ENCODE measurements at regions not wholly inside any gene's neighbourhood (a gene's known extent, or its start where the extent isn't known, plus 50 kb on each side); places are given as distances from the start of the nearest gene placed in this dataset.

GRCh38 chr13:59326717-59327116 lies 837.0 kb downstream of the DIAPH3 start:
- no peaks in the 10 kb centered on the region for H3K36me3 ChIP-seq (ENCODE audit: insufficient read depth, insufficient read length, low read length)
- H3K9ac ChIP-seq (ENCODE audit: insufficient read length, low read depth), result no peak overlapping the region
- TF ChIP-seq SUZ12 (IDR thresholded peaks at IDR 0.05; ENCODE audit: extremely low read depth, insufficient read depth, insufficient read length) (no peak), ZNF274 (IDR thresholded peaks at IDR 0.05; ENCODE audit: low read depth, low read length) (no peak), YY1 (IDR thresholded peaks at IDR 0.05; ENCODE audit: insufficient read depth, insufficient read length) (no peak)
- H3K4me1 ChIP-seq (ENCODE audit: insufficient read depth, insufficient read length), result no peaks in the 10 kb centered on the region
- H3K4me3 ChIP-seq (ENCODE audit: insufficient read length, low read depth), result no peak overlapping the region
- H3K27me3 ChIP-seq (ENCODE audit: insufficient read depth, insufficient read length), result no peaks in the 10 kb centered on the region
- no peaks in the 10 kb centered on the region for H3K9me3 ChIP-seq (ENCODE audit: insufficient read depth, low read length)
- no peak for DNase-seq (ENCODE audit: low read depth, low spot score)

GRCh38 chr13:59330764-59331163 lies 833.0 kb downstream of the DIAPH3 start:
- Histone ChIP-seq H3K27me3 (ENCODE audit: insufficient read depth, insufficient read length) (no peaks in the 10 kb centered on the region), H3K36me3 (ENCODE audit: insufficient read depth, insufficient read length, low read length) (no peaks in the 10 kb centered on the region), H3K4me3 (ENCODE audit: insufficient read length, low read depth) (no peak overlapping the region), H3K9ac (ENCODE audit: insufficient read length, low read depth) (no peak overlapping the region), H3K4me1 (ENCODE audit: insufficient read depth, insufficient read length) (no peaks in the 10 kb centered on the region), H3K9me3 (ENCODE audit: insufficient read depth, low read length) (no peaks in the 10 kb centered on the region)
- no peak for DNase-seq (ENCODE audit: low read depth, low spot score)
- TF ChIP-seq YY1 (IDR thresholded peaks at IDR 0.05; ENCODE audit: insufficient read depth, insufficient read length) (no peak), ZNF274 (IDR thresholded peaks at IDR 0.05; ENCODE audit: low read depth, low read length) (no peak), SUZ12 (IDR thresholded peaks at IDR 0.05; ENCODE audit: extremely low read depth, insufficient read depth, insufficient read length) (no peak)

- H3K4me1 ChIP-seq (ENCODE audit: insufficient read depth, insufficient read length), result no peaks in the 10 kb centered on the region
- no peaks in the 10 kb centered on the region for H3K27me3 ChIP-seq (ENCODE audit: insufficient read depth, insufficient read length)
- no peaks in the 10 kb centered on the region for H3K9me3 ChIP-seq (ENCODE audit: insufficient read depth, low read length)
- TF ChIP-seq ZNF274 (IDR thresholded peaks at IDR 0.05; ENCODE audit: low read depth, low read length), result no peak
- TF ChIP-seq YY1 (IDR thresholded peaks at IDR 0.05; ENCODE audit: insufficient read depth, insufficient read length), result no peak
- no peak for TF ChIP-seq SUZ12 (IDR thresholded peaks at IDR 0.05; ENCODE audit: extremely low read depth, insufficient read depth, insufficient read length)
- no peak overlapping the region for H3K9ac ChIP-seq (ENCODE audit: insufficient read length, low read depth)
- DNase-seq (ENCODE audit: low read depth, low spot score), result no peak
- no peaks in the 10 kb centered on the region for H3K36me3 ChIP-seq (ENCODE audit: insufficient read depth, insufficient read length, low read length)
- no peak overlapping the region for H3K4me3 ChIP-seq (ENCODE audit: insufficient read length, low read depth)
These were observed 830.8 kb downstream of the DIAPH3 start for GRCh38 chr13:59332966-59333365.

GRCh38 chr13:59337070-59337469 lies 826.7 kb downstream of the DIAPH3 start:
- no peak for DNase-seq (ENCODE audit: low read depth, low spot score)
- TF ChIP-seq ZNF274 (IDR thresholded peaks at IDR 0.05; ENCODE audit: low read depth, low read length) (no peak), YY1 (IDR thresholded peaks at IDR 0.05; ENCODE audit: insufficient read depth, insufficient read length) (no peak), SUZ12 (IDR thresholded peaks at IDR 0.05; ENCODE audit: extremely low read depth, insufficient read depth, insufficient read length) (no peak)
- Histone ChIP-seq H3K4me3 (ENCODE audit: insufficient read length, low read depth) (no peak overlapping the region), H3K9me3 (ENCODE audit: insufficient read depth, low read length) (no peaks in the 10 kb centered on the region), H3K36me3 (ENCODE audit: insufficient read depth, insufficient read length, low read length) (no peaks in the 10 kb centered on the region), H3K9ac (ENCODE audit: insufficient read length, low read depth) (no peak overlapping the region), H3K27me3 (ENCODE audit: insufficient read depth, insufficient read length) (no peaks in the 10 kb centered on the region), H3K4me1 (ENCODE audit: insufficient read depth, insufficient read length) (no peaks in the 10 kb centered on the region)

- TF ChIP-seq SUZ12 (IDR thresholded peaks at IDR 0.05; ENCODE audit: extremely low read depth, insufficient read depth, insufficient read length) (no peak), ZNF274 (IDR thresholded peaks at IDR 0.05; ENCODE audit: low read depth, low read length) (no peak), YY1 (IDR thresholded peaks at IDR 0.05; ENCODE audit: insufficient read depth, insufficient read length) (no peak)
- no peak overlapping the region for H3K9ac ChIP-seq (ENCODE audit: insufficient read length, low read depth)
- H3K36me3 ChIP-seq (ENCODE audit: insufficient read depth, insufficient read length, low read length), result no peaks in the 10 kb centered on the region
- H3K4me3 ChIP-seq (ENCODE audit: insufficient read length, low read depth), result no peak overlapping the region
- no peaks in the 10 kb centered on the region for H3K27me3 ChIP-seq (ENCODE audit: insufficient read depth, insufficient read length)
- no peak for DNase-seq (ENCODE audit: low read depth, low spot score)
- no peaks in the 10 kb centered on the region for H3K9me3 ChIP-seq (ENCODE audit: insufficient read depth, low read length)
- no peaks in the 10 kb centered on the region for H3K4me1 ChIP-seq (ENCODE audit: insufficient read depth, insufficient read length)
These were observed 823.6 kb downstream of the DIAPH3 start for GRCh38 chr13:59340151-59340550.

- H3K4me1 ChIP-seq (ENCODE audit: insufficient read depth, insufficient read length), result no peaks in the 10 kb centered on the region
- DNase-seq (ENCODE audit: low read depth, low spot score), result no peak
- no peak overlapping the region for H3K4me3 ChIP-seq (ENCODE audit: insufficient read length, low read depth)
- no peaks in the 10 kb centered on the region for H3K27me3 ChIP-seq (ENCODE audit: insufficient read depth, insufficient read length)
- H3K9me3 ChIP-seq (ENCODE audit: insufficient read depth, low read length), result no peaks in the 10 kb centered on the region
- no peak overlapping the region for H3K9ac ChIP-seq (ENCODE audit: insufficient read length, low read depth)
- no peak for TF ChIP-seq SUZ12 (IDR thresholded peaks at IDR 0.05; ENCODE audit: extremely low read depth, insufficient read depth, insufficient read length)
- TF ChIP-seq YY1 (IDR thresholded peaks at IDR 0.05; ENCODE audit: insufficient read depth, insufficient read length), result no peak
- no peak for TF ChIP-seq ZNF274 (IDR thresholded peaks at IDR 0.05; ENCODE audit: low read depth, low read length)
- no peaks in the 10 kb centered on the region for H3K36me3 ChIP-seq (ENCODE audit: insufficient read depth, insufficient read length, low read length)
These were observed 823.1 kb downstream of the DIAPH3 start for GRCh38 chr13:59340581-59340980.

GRCh38 chr13:59342400-59342799 lies 821.3 kb downstream of the DIAPH3 start:
- H3K27me3 ChIP-seq (ENCODE audit: insufficient read depth, insufficient read length), result no peaks in the 10 kb centered on the region
- H3K36me3 ChIP-seq (ENCODE audit: insufficient read depth, insufficient read length, low read length), result no peaks in the 10 kb centered on the region
- DNase-seq (ENCODE audit: low read depth, low spot score), result no peak
- H3K9me3 ChIP-seq (ENCODE audit: insufficient read depth, low read length), result no peaks in the 10 kb centered on the region
- no peaks in the 10 kb centered on the region for H3K4me1 ChIP-seq (ENCODE audit: insufficient read depth, insufficient read length)
- no peak overlapping the region for H3K4me3 ChIP-seq (ENCODE audit: insufficient read length, low read depth)
- no peak for TF ChIP-seq SUZ12 (IDR thresholded peaks at IDR 0.05; ENCODE audit: extremely low read depth, insufficient read depth, insufficient read length)
- TF ChIP-seq YY1 (IDR thresholded peaks at IDR 0.05; ENCODE audit: insufficient read depth, insufficient read length), result no peak
- no peak for TF ChIP-seq ZNF274 (IDR thresholded peaks at IDR 0.05; ENCODE audit: low read depth, low read length)
- no peak overlapping the region for H3K9ac ChIP-seq (ENCODE audit: insufficient read length, low read depth)

Data from NT2/D1 (cell line).